ENCODE measurements at regions not wholly inside any gene's neighbourhood (a gene's known extent, or its start where the extent isn't known, plus 50 kb on each side); places are given as distances from the start of the nearest gene placed in this dataset.

- no peak for ATAC-seq
- H3K4me1 ChIP-seq (ENCODE audit: control insufficient read depth in 1 of 2, insufficient read depth in 2 of 2, low read length in 2 of 2), result peaks cover 7 to 18% of the 10 kb centered on the region in 2 experiments
- H2AFZ ChIP-seq (ENCODE audit: low read depth, low read length, poor library complexity, severe bottlenecking), result no peak overlapping the region
- no peak overlapping the region for H3K9ac ChIP-seq (ENCODE audit: low read length)
- ChIA-PET RAD21 (ENCODE audit: low non-redundant PET in 1 of 2, low total read pairs in 2 of 2, uncharacterized antibody in 2 of 2, unreplicated experiment in 2 of 2) (no interaction called here), POLR2A (no interaction called here), CTCF (no interaction called here)
- H3K27me3 ChIP-seq (ENCODE audit: insufficient read depth, low read length), result no peaks in the 10 kb centered on the region
- TF ChIP-seq ZNF274 (IDR thresholded peaks at IDR 0.05; ENCODE audit: low read depth, low read length) (no peak), MAX (IDR thresholded peaks at IDR 0.05) (no peak), ATF3 (IDR thresholded peaks at IDR 0.05) (no peak), CEBPB (IDR thresholded peaks at IDR 0.05; ENCODE audit: low read depth) (no peak), SRF (IDR thresholded peaks at IDR 0.05; ENCODE audit: low read depth) (no peak), POLR2A (IDR thresholded peaks at IDR 0.05; ENCODE audit: borderline replicate concordance, extremely low read depth, insufficient read depth, insufficient read length) (no peak), SP1 (IDR thresholded peaks at IDR 0.05; ENCODE audit: low read depth) (no peak), EGR1 (IDR thresholded peaks at IDR 0.05; ENCODE audit: low read depth) (no peak), JUND (IDR thresholded peaks at IDR 0.05) (no peak), REST (IDR thresholded peaks at IDR 0.05; ENCODE audit: low read depth) (no peak), ZFX (IDR thresholded peaks at IDR 0.05) (no peak), EZH2 (IDR thresholded peaks at IDR 0.05) (no peak), ELF1 (IDR thresholded peaks at IDR 0.05; ENCODE audit: borderline replicate concordance, low read depth) (no peak), CTCF (IDR thresholded peaks at IDR 0.05 in 2 of 3, conservative IDR thresholded peaks at IDR 0.05 in 1 of 3; ENCODE audit: borderline replicate concordance in 1 of 3, insufficient read depth in 1 of 3, low read depth in 2 of 3, low read length in 2 of 3) (no peak)
- H3K36me3 ChIP-seq (ENCODE audit: control insufficient read depth in 1 of 2, insufficient read depth in 2 of 2, low read length in 2 of 2), result no peaks in the 10 kb centered on the region
- no peak overlapping the region for H3K27ac ChIP-seq (ENCODE audit: low read depth, low read length)
- H3K9me2 ChIP-seq (ENCODE audit: insufficient read depth), result no peaks in the 10 kb centered on the region
- no peak overlapping the region for H3K4me2 ChIP-seq (ENCODE audit: low read length)
- H4K20me1 ChIP-seq (ENCODE audit: insufficient read depth), result no peaks in the 10 kb centered on the region
- DNase-seq (ENCODE audit: low read depth, low spot score), result no peak
- H3K4me3 ChIP-seq (replicated peaks in 1 of 2; ENCODE audit: low read depth in 1 of 2, low read length in 2 of 2), result no peak overlapping the region
- no TSS peak for BruUV-seq (replicated peaks)
- no peaks in the 10 kb centered on the region for H3K9me3 ChIP-seq (ENCODE audit: control insufficient read depth in 1 of 2, insufficient read depth in 1 of 2, low read depth in 1 of 2, low read length in 2 of 2)
- no peaks in the 10 kb centered on the region for H3K79me2 ChIP-seq (ENCODE audit: insufficient read depth, low read length)
- intact Hi-C loops (cut with micrococcal nuclease), result no loop called here
Measured at GRCh38 chr9:129264388-129264787, 86.3 kb upstream of the IER5L start.
